Ectodermal cell (in vitro differentiated cells): ENCODE measurements at regions not wholly inside any gene's neighbourhood (a gene's known extent, or its start where the extent isn't known, plus 50 kb on each side); places are given as distances from the start of the nearest gene placed in this dataset.
"Not testable (repeated sequence)": the region's sequence is repeated elsewhere in the genome, so short reads cannot be mapped to it uniquely, and the experiment has no call there.

ENCODE experiments used
- H3K27ac ChIP-seq: 2 replicates; pipeline ENCODE4 v1.7.0; 2013; ENCODE audit warnings: mild to moderate bottlenecking, low read depth, low read length; ENCODE audit not compliant: insufficient read depth, poor library complexity, severe bottlenecking
- H3K27me3 ChIP-seq: 2 replicates; pipeline ENCODE4 v1.7.0; 2013; ENCODE audit warnings: mild to moderate bottlenecking, low read length; ENCODE audit not compliant: insufficient read depth, control insufficient read depth, poor library complexity, severe bottlenecking
- H3K36me3 ChIP-seq: one replicate; pipeline ENCODE4 v1.7.0; 2013; ENCODE audit warnings: low read length; ENCODE audit not compliant: control insufficient read depth, insufficient read depth
- H3K4me1 ChIP-seq: one replicate; pipeline ENCODE4 v1.7.0; 2013; ENCODE audit warnings: low read length; ENCODE audit not compliant: control insufficient read depth, insufficient read depth
- H3K4me3 ChIP-seq: 2 replicates; pipeline ENCODE4 v1.7.0; 2013; ENCODE audit warnings: low read depth, low read length, control low read depth; ENCODE audit not compliant: insufficient read depth
- H3K9me3 ChIP-seq: 2 replicates; pipeline ENCODE4 v1.7.0; 2013; ENCODE audit warnings: mild to moderate bottlenecking, low read length, moderate library complexity; ENCODE audit not compliant: control insufficient read depth
- WGBS, 2 experiments: methylation state at CpG; one replicate each; pipeline ENCODE4 v1.1.7; 2013; ENCODE audit warnings: missing lambda C conversion rate in 2 of 2; 5-methylcytosine and 5-hydroxymethylcytosine counted together

GRCh38 chr12:27133022-27133590 lies 50.7 kb upstream of the C12orf71 start:
- no peaks in the 10 kb centered on the region for H3K27me3 ChIP-seq
- H3K27ac ChIP-seq: no peak overlapping the region
- H3K36me3 ChIP-seq: no peaks in the 10 kb centered on the region
- no peaks in the 10 kb centered on the region for H3K9me3 ChIP-seq
- no peak overlapping the region for H3K4me3 ChIP-seq
- H3K4me1 ChIP-seq: no peaks in the 10 kb centered on the region
- 83 to 100% methylated on average over 1 of the region's 1 CpG for WGBS, 2 experiments

GRCh38 chr12:27140478-27140969 lies 58.1 kb upstream of the C12orf71 start:
- H3K9me3 ChIP-seq: no peaks in the 10 kb centered on the region
- no peak overlapping the region for H3K27ac ChIP-seq
- no peaks in the 10 kb centered on the region for H3K27me3 ChIP-seq
- H3K4me1 ChIP-seq: no peaks in the 10 kb centered on the region
- H3K36me3 ChIP-seq: no peaks in the 10 kb centered on the region
- no peak overlapping the region for H3K4me3 ChIP-seq
- WGBS, 2 experiments: 94 to 96% methylated on average over 2 of the region's 2 CpGs

GRCh38 chr12:27142101-27142721 lies 59.8 kb upstream of the C12orf71 start:
- no peaks in the 10 kb centered on the region for H3K9me3 ChIP-seq
- H3K27me3 ChIP-seq: no peaks in the 10 kb centered on the region
- no peak overlapping the region for H3K4me3 ChIP-seq
- no peak overlapping the region for H3K27ac ChIP-seq
- no peaks in the 10 kb centered on the region for H3K4me1 ChIP-seq
- WGBS, 2 experiments: 32 to 34% methylated on average over 3 of the region's 3 CpGs
- H3K36me3 ChIP-seq: no peaks in the 10 kb centered on the region

- no peaks in the 10 kb centered on the region for H3K9me3 ChIP-seq
- H3K27me3 ChIP-seq: no peaks in the 10 kb centered on the region
- H3K27ac ChIP-seq: no peak overlapping the region
- no peak overlapping the region for H3K4me3 ChIP-seq
- no peaks in the 10 kb centered on the region for H3K4me1 ChIP-seq
- H3K36me3 ChIP-seq: no peaks in the 10 kb centered on the region
- 79 to 92% methylated on average over 7 of the region's 7 CpGs for WGBS, 2 experiments
These were observed 61.1 kb upstream of the C12orf71 start for GRCh38 chr12:27143256-27144069.

- 57% methylated on average over 1 of the region's 1 CpG; no CpG with 5 or more reads in 1 of the 2 experiments for WGBS, 2 experiments
- H3K27me3 ChIP-seq, H3K27ac ChIP-seq, H3K36me3 ChIP-seq, H3K4me3 ChIP-seq, H3K4me1 ChIP-seq, H3K9me3 ChIP-seq: not testable (repeated sequence)
These were observed 63.3 kb upstream of the C12orf71 start for GRCh38 chr12:27145725-27146124.

GRCh38 chr12:27148373-27148772 lies 66.0 kb upstream of the C12orf71 start:
- H3K4me3 ChIP-seq: no peak overlapping the region
- no peaks in the 10 kb centered on the region for H3K27me3 ChIP-seq
- no peak overlapping the region for H3K27ac ChIP-seq
- H3K9me3 ChIP-seq: no peaks in the 10 kb centered on the region
- no peaks in the 10 kb centered on the region for H3K4me1 ChIP-seq
- H3K36me3 ChIP-seq: no peaks in the 10 kb centered on the region

- H3K27ac ChIP-seq: no peak overlapping the region
- H3K4me3 ChIP-seq: no peak overlapping the region
- no peaks in the 10 kb centered on the region for H3K9me3 ChIP-seq
- no peaks in the 10 kb centered on the region for H3K27me3 ChIP-seq
- WGBS, 2 experiments: 91 to 95% methylated on average over 2 of the region's 2 CpGs
- H3K36me3 ChIP-seq: no peaks in the 10 kb centered on the region
- no peaks in the 10 kb centered on the region for H3K4me1 ChIP-seq
These were observed 66.4 kb upstream of the C12orf71 start for GRCh38 chr12:27148791-27149190.

GRCh38 chr12:27151479-27151878 lies 69.1 kb upstream of the C12orf71 start:
- Histone ChIP-seq H3K9me3 (no peaks in the 10 kb centered on the region), H3K4me3 (no peak overlapping the region), H3K4me1 (no peaks in the 10 kb centered on the region), H3K27me3 (no peaks in the 10 kb centered on the region), H3K36me3 (no peaks in the 10 kb centered on the region), H3K27ac (no peak overlapping the region)
- 93 to 96% methylated on average over 3 of the region's 3 CpGs for WGBS, 2 experiments

- Histone ChIP-seq H3K27ac (peak overlapping the region; percentile 44), H3K4me3 (no peak overlapping the region), H3K4me1 (no peaks in the 10 kb centered on the region), H3K9me3 (no peaks in the 10 kb centered on the region), H3K27me3 (no peaks in the 10 kb centered on the region), H3K36me3 (no peaks in the 10 kb centered on the region)
- 8 to 13% methylated on average over 6 of the region's 6 CpGs for WGBS, 2 experiments
These were observed 75.9 kb upstream of the C12orf71 start for GRCh38 chr12:27158297-27158696.

- Histone ChIP-seq H3K27ac (no peak overlapping the region), H3K9me3 (no peaks in the 10 kb centered on the region)
These were observed 79.3 kb upstream of the C12orf71 start for GRCh38 chr12:27161458-27162228.

More at GRCh38 chr12:27161458-27162228, 79.3 kb upstream of the C12orf71 start:
- Histone ChIP-seq H3K36me3 (no peaks in the 10 kb centered on the region), H3K4me1 (no peaks in the 10 kb centered on the region), H3K27me3 (no peaks in the 10 kb centered on the region), H3K4me3 (no peak overlapping the region)
- WGBS, 2 experiments: 90 to 91% methylated on average over 8 of the region's 8 CpGs
